Neural progenitor cell (in vitro differentiated cells): ENCODE measurements at regions not wholly inside any gene's neighbourhood (a gene's known extent, or its start where the extent isn't known, plus 50 kb on each side); places are given as distances from the start of the nearest gene placed in this dataset.

Experiments used
- DNase-seq: peaks from one replicate; pipeline ENCODE4 v3.0.0-alpha.2; 2016; ENCODE audit warnings: low spot score
- H2AFZ ChIP-seq: fragments of 200-600 bp; sonication (generic); replicated peaks from 2 replicates; pipeline ENCODE4 v1.6.1; 2016; ENCODE audit warnings: antibody characterized with exemption
- H3F3A ChIP-seq: fragments of 200-600 bp; sonication (generic); 2 replicates; pipeline ENCODE4 v1.6.1; 2016; ENCODE audit warnings: antibody characterized with exemption, low read depth
- H3K27ac ChIP-seq: fragments of 200-600 bp; sonication (generic); 2 replicates; pipeline ENCODE4 v1.5.1; 2016; ENCODE audit warnings: mild to moderate bottlenecking
- H3K27me3 ChIP-seq: fragments of 200-600 bp; sonication (generic); 2 replicates; pipeline ENCODE4 v1.6.1; 2016; ENCODE audit warnings: mild to moderate bottlenecking, moderate library complexity
- H3K36me3 ChIP-seq: fragments of 200-600 bp; sonication (generic); 2 replicates; pipeline ENCODE4 v1.5.1; 2016
- H3K4me1 ChIP-seq: fragments of 200-600 bp; sonication (generic); 2 replicates; pipeline ENCODE4 v1.6.1; 2016; ENCODE audit warnings: mixed run types
- H3K4me2 ChIP-seq: fragments of 200-600 bp; sonication (generic); 2 replicates; pipeline ENCODE4 v1.6.1; 2016
- H3K4me3 ChIP-seq: fragments of 200-600 bp; sonication (generic); 2 replicates; pipeline ENCODE4 v1.5.1; 2016
- H3K79me2 ChIP-seq: fragments of 200-600 bp; sonication (generic); 2 replicates; pipeline ENCODE4 v1.6.1; 2016; ENCODE audit warnings: low read depth
- H3K9ac ChIP-seq: fragments of 200-600 bp; sonication (generic); 2 replicates; pipeline ENCODE4 v1.6.1; 2016
- H3K9me3 ChIP-seq: fragments of 200-600 bp; sonication (generic); 2 replicates; pipeline ENCODE4 v1.5.1; 2016; ENCODE audit warnings: low read depth
- H4K20me1 ChIP-seq: fragments of 200-600 bp; sonication (generic); 2 replicates; pipeline ENCODE4 v1.6.1; 2016; ENCODE audit warnings: low read depth
- H3K27ac Mint-ChIP-seq: 3 replicates; pipeline ENCODE4 v1.8.0; 2021; ENCODE audit warnings: mixed read lengths
- H3K27me3 Mint-ChIP-seq: 2 replicates; pipeline ENCODE4 v1.8.0; 2022; ENCODE audit warnings: low read depth, mild to moderate bottlenecking, inconsistent platforms, moderate library complexity, mixed read lengths; ENCODE audit not compliant: insufficient read depth
- H3K36me3 Mint-ChIP-seq: 3 replicates; pipeline ENCODE4 v1.8.0; 2021; ENCODE audit warnings: mixed read lengths
- H3K4me1 Mint-ChIP-seq: 3 replicates; pipeline ENCODE4 v1.8.0; 2021; ENCODE audit warnings: mixed read lengths
- H3K4me3 Mint-ChIP-seq: 3 replicates; pipeline ENCODE4 v1.8.0; 2021; ENCODE audit warnings: mild to moderate bottlenecking, moderate library complexity, mixed read lengths
- H3K9me3 Mint-ChIP-seq: 3 replicates; pipeline ENCODE4 v1.8.0; 2020; ENCODE audit warnings: mixed read lengths
- EZH2 ChIP-seq: fragments of 200-600 bp; sonication (generic); IDR thresholded peaks from 2 replicates; pipeline ENCODE4 v1.6.1; 2017; ENCODE audit warnings: antibody characterized with exemption, mild to moderate bottlenecking, moderate library complexity
- EZH2phosphoT487 ChIP-seq: fragments of 200-600 bp; sonication (generic); IDR thresholded peaks from 2 replicates; pipeline ENCODE4 v1.6.1; 2017; ENCODE audit warnings: antibody characterized with exemption
- TF ChIP-seq, protein P1 (sequence below): fragments of 200-600 bp; sonication (generic); IDR thresholded peaks from 2 replicates; pipeline ENCODE4 v1.5.1; 2017; ENCODE audit warnings: antibody characterized with exemption, mild to moderate bottlenecking

DNA sequence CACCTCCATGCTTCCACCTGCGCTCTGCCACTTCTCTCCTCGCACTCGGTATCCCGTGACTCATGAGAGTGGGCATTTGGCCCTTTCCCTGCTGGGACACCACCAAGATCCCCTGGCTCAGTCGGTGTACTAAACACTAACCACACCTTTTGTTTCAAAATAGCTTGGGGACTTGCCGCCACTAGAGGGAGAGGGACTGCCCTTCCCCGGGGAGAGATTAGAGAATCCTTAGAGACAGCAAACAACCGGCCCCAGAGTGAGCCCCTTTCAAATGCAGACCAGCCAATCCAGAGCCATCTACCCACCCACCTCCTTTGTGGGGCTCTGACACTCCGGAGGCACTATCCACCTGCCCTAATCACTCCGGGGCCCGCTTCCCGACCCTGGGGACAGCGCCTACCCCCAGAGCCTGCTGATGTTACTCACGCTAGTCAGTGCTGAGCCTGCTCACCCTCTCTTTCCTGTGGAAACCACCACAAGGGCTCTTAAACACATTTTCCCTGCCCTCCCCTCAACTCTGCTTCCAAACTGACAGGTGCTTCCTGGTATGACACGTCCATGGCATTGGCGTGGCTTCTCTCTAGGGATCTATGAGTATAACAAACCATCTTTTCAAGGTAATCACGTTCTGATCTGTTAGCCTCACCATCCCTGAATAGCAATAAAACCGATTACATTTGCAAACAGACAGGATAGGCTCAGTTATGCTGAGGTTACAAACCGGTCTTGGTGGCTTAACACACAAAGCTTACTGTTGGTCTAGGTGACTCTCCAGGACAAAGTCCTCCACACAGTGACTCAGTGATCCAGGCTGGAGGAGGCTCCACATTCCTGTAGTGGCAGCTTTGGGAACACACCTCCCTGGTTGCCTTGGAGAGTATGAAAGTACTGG, 180.1 kb upstream of the MVB12B start:
- Histone ChIP-seq H3F3A (no peaks in the 10 kb centered on the region), H3K27ac (no peak overlapping the region), H3K4me2 (peak overlapping the region; percentile 56), H3K4me1 (peaks cover 13% of the 10 kb centered on the region), H3K27me3 (peaks cover 17% of the 10 kb centered on the region), H3K4me3 (no peak overlapping the region), H3K9ac (no peak overlapping the region), H3K9me3 (no peaks in the 10 kb centered on the region), H3K36me3 (no peaks in the 10 kb centered on the region), H4K20me1 (no peaks in the 10 kb centered on the region), H2AFZ (peak overlapping the region; percentile 98), H3K79me2 (no peaks in the 10 kb centered on the region)
- H3K4me3 Mint-ChIP-seq = no peak overlapping the region
- H3K27me3 Mint-ChIP-seq = peaks cover 2% of the 10 kb centered on the region
- H3K27ac Mint-ChIP-seq = no peak overlapping the region
- H3K9me3 Mint-ChIP-seq = peaks cover 4% of the 10 kb centered on the region
- H3K4me1 Mint-ChIP-seq = peaks cover 18% of the 10 kb centered on the region
- H3K36me3 Mint-ChIP-seq = no peaks in the 10 kb centered on the region
- no peak for TF ChIP-seq EZH2phosphoT487
- TF ChIP-seq, protein P1, sequence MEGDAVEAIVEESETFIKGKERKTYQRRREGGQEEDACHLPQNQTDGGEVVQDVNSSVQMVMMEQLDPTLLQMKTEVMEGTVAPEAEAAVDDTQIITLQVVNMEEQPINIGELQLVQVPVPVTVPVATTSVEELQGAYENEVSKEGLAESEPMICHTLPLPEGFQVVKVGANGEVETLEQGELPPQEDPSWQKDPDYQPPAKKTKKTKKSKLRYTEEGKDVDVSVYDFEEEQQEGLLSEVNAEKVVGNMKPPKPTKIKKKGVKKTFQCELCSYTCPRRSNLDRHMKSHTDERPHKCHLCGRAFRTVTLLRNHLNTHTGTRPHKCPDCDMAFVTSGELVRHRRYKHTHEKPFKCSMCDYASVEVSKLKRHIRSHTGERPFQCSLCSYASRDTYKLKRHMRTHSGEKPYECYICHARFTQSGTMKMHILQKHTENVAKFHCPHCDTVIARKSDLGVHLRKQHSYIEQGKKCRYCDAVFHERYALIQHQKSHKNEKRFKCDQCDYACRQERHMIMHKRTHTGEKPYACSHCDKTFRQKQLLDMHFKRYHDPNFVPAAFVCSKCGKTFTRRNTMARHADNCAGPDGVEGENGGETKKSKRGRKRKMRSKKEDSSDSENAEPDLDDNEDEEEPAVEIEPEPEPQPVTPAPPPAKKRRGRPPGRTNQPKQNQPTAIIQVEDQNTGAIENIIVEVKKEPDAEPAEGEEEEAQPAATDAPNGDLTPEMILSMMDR = peak; percentile 80
- DNase-seq = peak; percentile 87

DNA sequence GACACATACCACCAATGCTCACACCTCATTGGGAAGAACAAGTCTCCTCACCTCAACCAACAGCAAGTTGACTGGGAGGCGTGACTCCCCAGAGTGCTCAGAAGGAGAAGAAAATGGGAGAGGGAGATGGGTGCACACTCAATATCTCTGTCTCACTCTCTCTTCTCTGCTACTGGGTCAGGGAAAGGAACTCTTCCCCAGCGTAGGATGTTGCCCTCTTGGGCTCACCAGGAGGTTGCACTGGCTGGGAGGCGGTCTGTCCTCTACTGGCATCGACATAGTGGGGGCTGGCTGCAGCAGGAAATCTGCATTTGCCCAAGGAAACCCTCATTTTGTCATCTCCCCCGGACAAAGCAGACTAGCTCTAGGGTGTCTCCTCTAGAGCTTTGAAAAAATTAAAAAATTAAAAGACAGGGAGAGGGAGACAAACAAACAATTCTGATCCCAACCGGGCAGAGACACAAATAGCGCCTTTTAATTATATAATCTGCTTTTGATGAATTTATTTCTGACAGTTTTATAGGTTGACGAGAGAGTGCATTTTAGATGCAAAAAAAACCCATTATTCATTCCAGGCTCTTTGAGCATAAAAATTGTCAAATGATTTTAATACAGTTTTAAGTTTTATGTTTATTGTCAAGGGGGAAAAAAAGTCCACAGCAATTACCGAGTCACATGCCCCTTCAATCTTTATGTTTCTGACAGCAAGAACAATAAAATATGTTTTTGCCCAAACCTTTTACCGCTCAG, 179.3 kb upstream of the MVB12B start:
- peaks cover 13% of the 10 kb centered on the region for H3K4me1 ChIP-seq
- Mint-ChIP-seq H3K4me1 (peaks cover 21% of the 10 kb centered on the region), H3K36me3 (no peaks in the 10 kb centered on the region), H3K27me3 (peaks cover 5% of the 10 kb centered on the region), H3K9me3 (peaks cover 2% of the 10 kb centered on the region), H3K4me3 (no peak overlapping the region), H3K27ac (no peak overlapping the region)
- no peak overlapping the region for H2AFZ ChIP-seq
- peaks cover 17% of the 10 kb centered on the region for H3K27me3 ChIP-seq
- no peaks in the 10 kb centered on the region for H3F3A ChIP-seq
- no peak overlapping the region for H3K4me3 ChIP-seq
- no peak overlapping the region for H3K27ac ChIP-seq
- H3K9me3 ChIP-seq = no peaks in the 10 kb centered on the region
- no peaks in the 10 kb centered on the region for H3K79me2 ChIP-seq
- H3K4me2 ChIP-seq = no peak overlapping the region
- H3K9ac ChIP-seq = no peak overlapping the region
- TF ChIP-seq, protein P1 = no peak
- TF ChIP-seq EZH2 (no peak), EZH2phosphoT487 (no peak)
- no peaks in the 10 kb centered on the region for H3K36me3 ChIP-seq
- H4K20me1 ChIP-seq = no peaks in the 10 kb centered on the region
- DNase-seq = no peak

DNA sequence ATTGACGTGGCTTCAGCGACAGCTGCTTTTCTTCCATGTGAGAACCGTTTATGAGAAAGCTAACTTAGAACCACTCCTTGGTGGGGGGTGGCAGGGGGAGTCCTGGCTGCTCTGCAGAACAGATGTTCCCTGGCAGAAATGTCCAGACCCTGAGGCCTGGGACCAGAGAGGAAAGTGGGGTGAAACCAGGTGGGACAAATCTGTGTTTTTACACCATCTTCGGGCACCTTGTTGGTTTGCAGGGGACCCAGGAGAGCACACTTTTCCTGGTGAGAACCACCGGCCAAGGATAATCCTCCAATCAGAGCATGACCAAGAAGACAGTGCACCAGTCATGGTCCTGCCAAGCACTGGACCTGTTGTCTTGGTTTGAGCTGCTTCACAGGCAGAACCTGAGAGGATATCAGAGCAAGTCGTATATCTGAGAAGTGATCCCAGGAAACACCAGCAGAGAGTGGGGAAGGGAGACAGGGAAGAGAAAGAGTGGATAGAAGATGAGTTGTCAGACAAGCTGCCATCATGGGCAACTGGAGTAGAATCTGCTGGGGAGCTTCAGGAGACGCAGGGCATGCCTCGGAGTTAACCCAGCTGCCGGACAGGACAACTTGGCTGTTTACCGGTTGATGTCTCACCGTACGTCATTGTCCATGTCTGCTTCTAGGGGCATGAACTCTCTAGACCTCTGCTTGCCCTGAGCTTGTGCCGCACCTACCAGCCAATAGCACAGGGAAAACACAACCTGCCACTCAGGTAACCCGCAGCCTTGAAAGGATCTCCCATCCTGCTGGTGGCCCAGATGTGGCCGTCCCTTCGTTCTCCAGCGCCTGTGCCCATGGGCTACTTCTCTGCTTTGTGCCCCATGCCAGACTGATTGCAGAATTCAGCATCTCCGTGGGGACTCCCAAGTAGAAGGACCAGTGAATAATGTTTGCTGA, 178.4 kb upstream of the MVB12B start:
- H3K9me3 ChIP-seq = no peaks in the 10 kb centered on the region
- H3F3A ChIP-seq = no peaks in the 10 kb centered on the region
- H3K27me3 Mint-ChIP-seq = peaks cover 9% of the 10 kb centered on the region
- no peaks in the 10 kb centered on the region for H3K36me3 ChIP-seq
- H3K79me2 ChIP-seq = no peaks in the 10 kb centered on the region
- no peak overlapping the region for H3K4me3 ChIP-seq
- H3K9ac ChIP-seq = no peak overlapping the region
- H3K4me2 ChIP-seq = no peak overlapping the region
- H3K4me1 Mint-ChIP-seq = peaks cover 21% of the 10 kb centered on the region
- DNase-seq = no peak
- no peak for TF ChIP-seq EZH2
- TF ChIP-seq EZH2phosphoT487 = no peak
- TF ChIP-seq, protein P1 = no peak
- no peaks in the 10 kb centered on the region for H3K36me3 Mint-ChIP-seq
- H3K27me3 ChIP-seq = peaks cover 17% of the 10 kb centered on the region
- no peaks in the 10 kb centered on the region for H4K20me1 ChIP-seq
- H3K4me3 Mint-ChIP-seq = peak overlapping the region; percentile 28
- no peak overlapping the region for H3K27ac ChIP-seq
- H2AFZ ChIP-seq = no peak overlapping the region
- H3K27ac Mint-ChIP-seq = no peak overlapping the region
- H3K4me1 ChIP-seq = peaks cover 13% of the 10 kb centered on the region
- peaks cover 2% of the 10 kb centered on the region for H3K9me3 Mint-ChIP-seq
